HG02588 (cell line): ENCODE measurements at regions not wholly inside any gene's neighbourhood (a gene's known extent, or its start where the extent isn't known, plus 50 kb on each side); places are given as distances from the start of the nearest gene placed in this dataset.
"Not testable (repeated sequence)": the region's sequence is repeated elsewhere in the genome, so short reads cannot be mapped to it uniquely, and the experiment has no call there.

Source experiments
- ATAC-seq: cut with Tn5 transposase; IDR thresholded peaks from one replicate; pipeline ENCODE4 v1.9.1; 2021; ENCODE audit warnings: mild to moderate bottlenecking, moderate library complexity; ENCODE audit not compliant: unreplicated experiment

- ATAC-seq: no peak
Observed at GRCh38 chr9:85108746-85109145, 439.2 kb downstream of the NTRK2 start.

- ATAC-seq: no peak
Observed at GRCh38 chr9:85108229-85108628, 438.7 kb downstream of the NTRK2 start.

GRCh38 chr9:85089188-85089969 is 419.9 kb downstream of the NTRK2 start:
- no peak for ATAC-seq

- no peak for ATAC-seq
Observed at GRCh38 chr9:85081963-85082362, 412.4 kb downstream of the NTRK2 start.

- no peak for ATAC-seq
Observed at GRCh38 chr9:85079349-85079748, 409.8 kb downstream of the NTRK2 start.

GRCh38 chr9:85077944-85078343 is 408.4 kb downstream of the NTRK2 start:
- no peak for ATAC-seq

GRCh38 chr9:85077146-85077545 is 407.6 kb downstream of the NTRK2 start:
- not testable (repeated sequence) for ATAC-seq
